Natural killer cell (primary cell): ENCODE measurements at regions not wholly inside any gene's neighbourhood (a gene's known extent, or its start where the extent isn't known, plus 50 kb on each side); places are given as distances from the start of the nearest gene placed in this dataset.

Source experiments
- ATAC-seq, 3 donors: fragments of 150-1000 bp in 2 of 3; fragments of 200-7000 bp in 1 of 3; cut with Tn5 transposase; 1 replicate in 1 of 3; 2 replicates in 2 of 3; pipeline ENCODE4 v1.10.0; 2021; ENCODE audit warnings: mild to moderate bottlenecking in 2 of 3, moderate library complexity in 2 of 3
- DNase-seq, 2 donors: peaks; one replicate each; pipeline versions ENCODE4 v3.0.0 to v3.0.0-alpha.2; 2013 to 2021; ENCODE audit warnings: mixed read lengths in 1 of 2
- H3K27ac ChIP-seq: one replicate; pipeline ENCODE4 v1.5.1; 2013; ENCODE audit warnings: mild to moderate bottlenecking, low read length
- H3K27me3 ChIP-seq: one replicate; pipeline ENCODE4 v1.6.1; 2013; ENCODE audit warnings: low read length; ENCODE audit not compliant: control insufficient read depth, insufficient read depth
- H3K36me3 ChIP-seq: one replicate; pipeline ENCODE4 v1.6.1; 2013; ENCODE audit warnings: low read length; ENCODE audit not compliant: control insufficient read depth, insufficient read depth
- H3K4me1 ChIP-seq: one replicate; pipeline ENCODE4 v1.6.1; 2013; ENCODE audit warnings: low read length; ENCODE audit not compliant: control insufficient read depth, insufficient read depth
- H3K4me3 ChIP-seq: one replicate; pipeline ENCODE4 v1.5.1; 2013; ENCODE audit warnings: low read length
- H3K9me3 ChIP-seq: one replicate; pipeline ENCODE4 v1.6.1; 2013; ENCODE audit warnings: low read length; ENCODE audit not compliant: control insufficient read depth, insufficient read depth
- H3K27ac Mint-ChIP-seq, 2 donors: one replicate each; pipeline ENCODE4 v1.8.0; 2022; ENCODE audit warnings: mild to moderate bottlenecking in 2 of 2, mixed read lengths in 2 of 2, moderate library complexity in 1 of 2
- H3K27me3 Mint-ChIP-seq, 2 donors: one replicate each; pipeline ENCODE4 v1.8.0; 2022; ENCODE audit warnings: low read depth in 2 of 2, mixed read lengths in 2 of 2
- H3K36me3 Mint-ChIP-seq: one replicate; pipeline ENCODE4 v1.8.0; 2022; ENCODE audit warnings: mixed read lengths
- H3K4me1 Mint-ChIP-seq, 2 donors: one replicate each; pipeline ENCODE4 v1.8.0; 2022; ENCODE audit warnings: mixed read lengths in 2 of 2
- H3K4me3 Mint-ChIP-seq: one replicate; pipeline ENCODE4 v1.8.0; 2022; ENCODE audit warnings: mild to moderate bottlenecking, moderate library complexity, mixed read lengths
- H3K9me3 Mint-ChIP-seq, 2 donors: one replicate each; pipeline ENCODE4 v1.8.0; 2022; ENCODE audit warnings: mixed read lengths in 2 of 2
- WGBS: methylation state at CpG from one replicate; pipeline ENCODE4 v1.1.7; 2013; ENCODE audit warnings: missing lambda C conversion rate; ENCODE audit not compliant: insufficient coverage; 5-methylcytosine and 5-hydroxymethylcytosine counted together
- intact Hi-C: fragments of 100-400 bp; cut with micrococcal nuclease; formaldehyde crosslinking; loops from one replicate; pipeline ENCODE4 v1.14.2; 2022
- TF ChIP-seq, protein P1 (sequence below): fragments of 200-600 bp; IDR thresholded peaks from one replicate; pipeline ENCODE4 v1.8.0; 2022; ENCODE audit warnings: antibody characterized with exemption

DNA sequence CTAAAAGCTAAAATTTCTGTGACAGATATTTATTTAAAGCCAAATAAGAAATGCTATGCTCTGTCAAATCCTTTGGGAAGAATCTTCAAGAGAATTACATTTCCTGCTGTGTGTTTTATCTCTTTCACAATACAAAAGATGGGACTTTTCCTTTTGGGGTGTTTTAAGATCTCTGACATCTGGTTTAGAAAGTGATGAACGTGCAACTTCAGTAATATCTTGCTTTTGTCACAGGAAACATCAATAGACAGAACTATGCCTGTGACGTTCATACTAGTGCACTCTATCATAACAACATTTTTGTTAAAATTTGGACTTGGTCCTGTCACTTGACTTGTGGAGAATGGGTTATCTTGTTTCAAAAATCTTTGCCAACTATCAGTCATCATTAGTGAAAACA lies 195.7 kb upstream of the KCNMB2 start:
- WGBS: 46% methylated on average over 2 of the region's 2 CpGs
- no peaks in the 10 kb centered on the region for H3K36me3 ChIP-seq
- Mint-ChIP-seq H3K9me3 (no peaks in the 10 kb centered on the region), H3K4me3 (no peak overlapping the region), H3K27ac (no peak overlapping the region), H3K27me3 (peaks cover 0 to 20% of the 10 kb centered on the region in 2 donors), H3K36me3 (no peaks in the 10 kb centered on the region), H3K4me1 (peaks cover 0 to 6% of the 10 kb centered on the region in 2 donors)
- H3K4me1 ChIP-seq: no peaks in the 10 kb centered on the region
- TF ChIP-seq, protein P1, sequence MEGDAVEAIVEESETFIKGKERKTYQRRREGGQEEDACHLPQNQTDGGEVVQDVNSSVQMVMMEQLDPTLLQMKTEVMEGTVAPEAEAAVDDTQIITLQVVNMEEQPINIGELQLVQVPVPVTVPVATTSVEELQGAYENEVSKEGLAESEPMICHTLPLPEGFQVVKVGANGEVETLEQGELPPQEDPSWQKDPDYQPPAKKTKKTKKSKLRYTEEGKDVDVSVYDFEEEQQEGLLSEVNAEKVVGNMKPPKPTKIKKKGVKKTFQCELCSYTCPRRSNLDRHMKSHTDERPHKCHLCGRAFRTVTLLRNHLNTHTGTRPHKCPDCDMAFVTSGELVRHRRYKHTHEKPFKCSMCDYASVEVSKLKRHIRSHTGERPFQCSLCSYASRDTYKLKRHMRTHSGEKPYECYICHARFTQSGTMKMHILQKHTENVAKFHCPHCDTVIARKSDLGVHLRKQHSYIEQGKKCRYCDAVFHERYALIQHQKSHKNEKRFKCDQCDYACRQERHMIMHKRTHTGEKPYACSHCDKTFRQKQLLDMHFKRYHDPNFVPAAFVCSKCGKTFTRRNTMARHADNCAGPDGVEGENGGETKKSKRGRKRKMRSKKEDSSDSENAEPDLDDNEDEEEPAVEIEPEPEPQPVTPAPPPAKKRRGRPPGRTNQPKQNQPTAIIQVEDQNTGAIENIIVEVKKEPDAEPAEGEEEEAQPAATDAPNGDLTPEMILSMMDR: no peak
- H3K27me3 ChIP-seq: no peaks in the 10 kb centered on the region
- intact Hi-C loops: no loop called here
- H3K4me3 ChIP-seq: no peak overlapping the region
- no peak overlapping the region for H3K27ac ChIP-seq
- DNase-seq (no peak), ATAC-seq (no peak)
- no peaks in the 10 kb centered on the region for H3K9me3 ChIP-seq

DNA sequence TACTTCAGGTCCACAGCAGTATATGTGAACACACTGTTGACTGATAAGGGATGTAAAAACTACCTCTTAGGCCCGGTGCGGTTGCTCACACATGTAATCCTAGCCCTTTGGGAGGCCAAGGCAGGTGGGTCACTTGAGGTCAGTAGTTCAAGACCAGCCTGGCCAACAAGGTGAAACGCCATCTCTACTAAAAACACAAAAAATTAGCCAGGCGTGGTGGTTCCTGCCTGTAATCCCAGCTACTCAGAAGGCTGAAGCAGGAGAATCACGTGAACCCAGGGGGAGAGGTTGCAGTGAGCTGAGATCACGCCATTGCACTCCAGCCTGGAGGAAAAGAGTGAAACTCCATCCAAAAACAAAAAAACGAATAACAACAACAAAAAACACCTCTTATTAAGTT lies 194.6 kb upstream of the KCNMB2 start:
- H3K4me3 Mint-ChIP-seq: no peak overlapping the region
- no peak for DNase-seq
- no peak overlapping the region for H3K4me3 ChIP-seq
- no peaks in the 10 kb centered on the region for H3K4me1 ChIP-seq
- no peak for ATAC-seq
- peaks cover 0 to 18% of the 10 kb centered on the region in 2 donors for H3K27me3 Mint-ChIP-seq
- TF ChIP-seq, protein P1: no peak
- intact Hi-C loops: no loop called here
- no peak overlapping the region for H3K27ac Mint-ChIP-seq
- WGBS: 82% methylated on average over 5 of the region's 7 CpGs
- no peaks in the 10 kb centered on the region for H3K36me3 Mint-ChIP-seq
- peaks cover 0 to 6% of the 10 kb centered on the region in 2 donors for H3K4me1 Mint-ChIP-seq
- no peak overlapping the region for H3K27ac ChIP-seq
- H3K9me3 Mint-ChIP-seq: no peaks in the 10 kb centered on the region
- H3K27me3 ChIP-seq: no peaks in the 10 kb centered on the region
- H3K36me3 ChIP-seq: no peaks in the 10 kb centered on the region
- no peaks in the 10 kb centered on the region for H3K9me3 ChIP-seq

DNA sequence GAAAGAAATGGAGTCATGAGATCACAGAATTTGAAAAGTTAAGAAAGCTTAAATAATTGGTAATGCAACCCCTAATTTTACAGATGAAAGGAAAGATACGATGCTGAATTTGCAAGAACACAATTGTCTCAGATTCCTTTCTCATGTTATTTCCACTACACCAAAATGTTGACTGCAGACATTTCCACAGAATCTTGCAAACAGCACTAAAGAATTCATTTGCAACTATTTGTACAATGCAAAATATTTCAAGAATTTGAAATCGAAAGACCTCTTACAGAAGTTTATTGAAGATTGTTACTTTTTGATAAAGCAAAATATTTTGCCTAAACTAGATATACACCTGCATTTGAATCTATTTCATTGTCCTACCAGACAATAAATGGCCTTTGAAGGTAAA lies 194.1 kb upstream of the KCNMB2 start:
- Mint-ChIP-seq H3K4me3 (no peak overlapping the region), H3K4me1 (peaks cover 0 to 6% of the 10 kb centered on the region in 2 donors), H3K27me3 (peaks cover 0 to 13% of the 10 kb centered on the region in 2 donors), H3K36me3 (no peaks in the 10 kb centered on the region), H3K27ac (no peak overlapping the region), H3K9me3 (no peaks in the 10 kb centered on the region)
- Histone ChIP-seq H3K36me3 (no peaks in the 10 kb centered on the region), H3K4me3 (no peak overlapping the region), H3K9me3 (no peaks in the 10 kb centered on the region), H3K27me3 (no peaks in the 10 kb centered on the region), H3K4me1 (no peaks in the 10 kb centered on the region), H3K27ac (no peak overlapping the region)
- no peak for DNase-seq
- 60% methylated on average over 1 of the region's 2 CpGs for WGBS
- TF ChIP-seq, protein P1: no peak
- ATAC-seq: no peak
- intact Hi-C loops: no loop called here

DNA sequence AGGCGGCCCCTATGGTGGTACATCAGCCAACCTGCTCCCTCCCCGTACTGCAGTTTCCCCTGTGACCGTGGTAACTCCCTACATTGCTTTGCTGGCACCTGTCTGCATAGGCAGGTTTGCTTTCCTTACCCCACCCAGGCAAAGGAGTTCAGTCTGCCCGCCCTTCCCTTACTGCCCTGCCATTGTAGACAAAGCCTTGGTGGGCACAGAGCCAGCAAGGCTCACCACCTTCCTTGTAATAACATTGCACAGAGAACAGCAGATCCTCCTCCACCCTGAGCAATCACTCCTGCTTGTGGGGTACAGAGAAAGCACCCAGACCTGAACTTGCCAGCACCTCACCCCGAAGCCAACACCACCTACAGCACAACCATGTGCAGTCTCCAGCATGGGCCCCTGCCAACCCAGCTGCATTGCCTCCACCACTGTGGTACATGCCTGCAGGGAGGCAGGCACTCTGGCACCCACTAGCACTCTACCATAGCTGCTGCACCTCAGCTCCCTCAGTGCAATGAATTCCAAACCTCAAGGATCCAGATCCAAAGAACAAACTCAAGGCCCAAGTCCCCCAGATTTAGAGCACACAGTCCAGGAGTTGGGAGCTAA lies 192.7 kb upstream of the KCNMB2 start:
- intact Hi-C loops: no loop called here
- H3K27ac Mint-ChIP-seq: no peak overlapping the region
- H3K36me3 Mint-ChIP-seq: no peaks in the 10 kb centered on the region
- no peak for DNase-seq
- H3K4me1 Mint-ChIP-seq: peaks cover 4 to 9% of the 10 kb centered on the region in 2 donors
- Histone ChIP-seq H3K4me3 (no peak overlapping the region), H3K36me3 (no peaks in the 10 kb centered on the region), H3K27me3 (no peaks in the 10 kb centered on the region), H3K27ac (no peak overlapping the region), H3K4me1 (peaks cover under 1% of the 10 kb centered on the region), H3K9me3 (no peaks in the 10 kb centered on the region)
- no peaks in the 10 kb centered on the region for H3K9me3 Mint-ChIP-seq
- no peak for ATAC-seq
- peaks cover 0 to 12% of the 10 kb centered on the region in 2 donors for H3K27me3 Mint-ChIP-seq
- WGBS: 86% methylated on average over 5 of the region's 5 CpGs
- no peak overlapping the region for H3K4me3 Mint-ChIP-seq
- TF ChIP-seq, protein P1: no peak
